ENCODE measurements at regions not wholly inside any gene's neighbourhood (a gene's known extent, or its start where the extent isn't known, plus 50 kb on each side); places are given as distances from the start of the nearest gene placed in this dataset.

DNA sequence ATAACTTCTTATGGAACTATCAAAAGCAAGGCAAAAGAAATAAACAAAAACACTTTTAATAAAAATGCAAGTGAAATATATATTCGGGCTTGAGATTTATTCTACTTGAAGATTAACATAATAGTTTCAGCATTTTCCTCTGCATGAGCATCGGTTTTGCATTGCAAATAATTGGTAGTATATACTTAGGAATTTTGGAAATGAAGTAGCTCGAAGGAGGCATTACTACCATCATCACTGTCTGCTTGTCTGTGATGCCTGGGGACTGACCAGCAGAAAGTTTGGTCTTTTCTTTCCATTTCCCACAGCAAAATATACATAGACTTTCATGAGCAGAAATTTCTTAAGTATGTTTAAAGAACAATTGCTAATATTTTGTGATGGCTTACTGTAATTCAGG is 570.7 kb downstream of the HTR1B start:
- H3K9me3 Mint-ChIP-seq = peaks cover 19% of the 10 kb centered on the region
- H3K27ac Mint-ChIP-seq = no peak overlapping the region
- TF ChIP-seq, protein P1, sequence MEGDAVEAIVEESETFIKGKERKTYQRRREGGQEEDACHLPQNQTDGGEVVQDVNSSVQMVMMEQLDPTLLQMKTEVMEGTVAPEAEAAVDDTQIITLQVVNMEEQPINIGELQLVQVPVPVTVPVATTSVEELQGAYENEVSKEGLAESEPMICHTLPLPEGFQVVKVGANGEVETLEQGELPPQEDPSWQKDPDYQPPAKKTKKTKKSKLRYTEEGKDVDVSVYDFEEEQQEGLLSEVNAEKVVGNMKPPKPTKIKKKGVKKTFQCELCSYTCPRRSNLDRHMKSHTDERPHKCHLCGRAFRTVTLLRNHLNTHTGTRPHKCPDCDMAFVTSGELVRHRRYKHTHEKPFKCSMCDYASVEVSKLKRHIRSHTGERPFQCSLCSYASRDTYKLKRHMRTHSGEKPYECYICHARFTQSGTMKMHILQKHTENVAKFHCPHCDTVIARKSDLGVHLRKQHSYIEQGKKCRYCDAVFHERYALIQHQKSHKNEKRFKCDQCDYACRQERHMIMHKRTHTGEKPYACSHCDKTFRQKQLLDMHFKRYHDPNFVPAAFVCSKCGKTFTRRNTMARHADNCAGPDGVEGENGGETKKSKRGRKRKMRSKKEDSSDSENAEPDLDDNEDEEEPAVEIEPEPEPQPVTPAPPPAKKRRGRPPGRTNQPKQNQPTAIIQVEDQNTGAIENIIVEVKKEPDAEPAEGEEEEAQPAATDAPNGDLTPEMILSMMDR (IDR thresholded peaks at IDR 0.05) = no peak

DNA sequence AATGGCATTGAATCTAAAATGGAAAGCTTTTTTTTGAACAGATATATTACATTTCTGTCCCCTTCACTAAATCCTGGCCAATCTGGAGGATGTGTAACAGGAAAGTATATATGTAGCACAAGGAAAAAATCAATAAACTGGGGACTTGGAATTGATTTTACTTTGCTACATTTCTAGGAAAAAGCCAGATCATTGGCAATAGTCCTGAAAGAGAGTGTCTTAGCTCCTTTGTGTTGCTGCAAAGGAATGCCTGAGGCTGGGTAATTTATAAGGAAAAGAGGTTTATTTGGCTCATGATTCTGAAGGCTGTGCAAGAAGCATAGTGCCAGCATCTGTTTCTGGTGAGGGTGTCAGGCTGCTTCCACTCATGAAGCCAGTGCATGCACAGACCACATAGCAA is 574.9 kb downstream of the HTR1B start:
- no peak for ATAC-seq (ENCODE audit: poor library complexity)

More for the DNA sequence above, 570.7 kb downstream of the HTR1B start:
- Mint-ChIP-seq H3K4me3 (no peak overlapping the region), H3K27me3 (no peaks in the 10 kb centered on the region), H3K4me1 (ENCODE audit: low read depth) (no peaks in the 10 kb centered on the region), H3K36me3 (ENCODE audit: low read depth) (no peaks in the 10 kb centered on the region)
- no peaks in the 10 kb centered on the region for H3K27me3 ChIP-seq (ENCODE audit: control insufficient read depth in 1 of 2, insufficient read depth in 2 of 2, low read length in 2 of 2)
- H3K4me1 ChIP-seq (ENCODE audit: insufficient read depth, low read length) = no peaks in the 10 kb centered on the region
- ChIA-PET CTCF (no interaction called here), POLR2A (no interaction called here)
- H3K9me3 ChIP-seq (ENCODE audit: control insufficient read depth in 1 of 2, insufficient read depth in 1 of 2, low read length in 2 of 2) = peaks cover 0 to 5% of the 10 kb centered on the region in 2 experiments
- no peak for ATAC-seq (ENCODE audit: poor library complexity)
- no peak overlapping the region for H3K4me3 ChIP-seq (ENCODE audit: low read length)
- no peaks in the 10 kb centered on the region for H3K36me3 ChIP-seq (ENCODE audit: insufficient read depth, low read length)
- DNase-seq = no peak
- H3K27ac ChIP-seq (ENCODE audit: low read depth in 1 of 2, low read length in 2 of 2) = no peak overlapping the region
- intact Hi-C loops (cut with DNase I, micrococcal nuclease) = no loop called here

DNA sequence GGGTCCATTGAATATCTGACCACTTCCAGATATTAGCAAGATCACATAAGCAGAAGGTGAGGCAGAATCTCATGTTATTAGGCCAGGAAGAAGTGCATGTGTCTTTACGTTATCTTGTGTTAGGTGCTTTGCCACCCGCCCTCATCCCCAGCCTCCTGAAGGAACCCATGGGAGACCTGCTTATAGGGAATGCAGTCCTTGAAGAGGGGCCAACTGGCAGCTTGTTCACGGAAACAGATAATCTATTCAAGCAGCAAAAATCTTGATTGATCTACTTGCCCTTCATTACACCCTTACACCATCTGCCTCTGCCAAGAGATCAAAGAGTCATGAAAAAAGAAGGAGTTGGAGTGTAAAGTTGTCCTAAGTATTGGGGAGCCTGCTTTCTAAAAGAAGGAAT is 576.4 kb downstream of the HTR1B start:
- H3K4me3 Mint-ChIP-seq = no peak overlapping the region
- no peaks in the 10 kb centered on the region for H3K27me3 ChIP-seq (ENCODE audit: control insufficient read depth in 1 of 2, insufficient read depth in 2 of 2, low read length in 2 of 2)
- CTCF ChIA-PET = no interaction called here

More for the DNA sequence above, 574.9 kb downstream of the HTR1B start:
- intact Hi-C loops (cut with DNase I, micrococcal nuclease) = no loop called here
- H3K4me1 ChIP-seq (ENCODE audit: insufficient read depth, low read length) = no peaks in the 10 kb centered on the region
- H3K27me3 Mint-ChIP-seq = no peaks in the 10 kb centered on the region
- peaks cover 0 to 5% of the 10 kb centered on the region in 2 experiments for H3K9me3 ChIP-seq (ENCODE audit: control insufficient read depth in 1 of 2, insufficient read depth in 1 of 2, low read length in 2 of 2)
- no peaks in the 10 kb centered on the region for H3K4me1 Mint-ChIP-seq (ENCODE audit: low read depth)
- H3K9me3 Mint-ChIP-seq = peaks cover 10% of the 10 kb centered on the region
- H3K27ac ChIP-seq (ENCODE audit: low read depth in 1 of 2, low read length in 2 of 2) = no peak overlapping the region
- no peaks in the 10 kb centered on the region for H3K36me3 ChIP-seq (ENCODE audit: insufficient read depth, low read length)
- DNase-seq = no peak
- TF ChIP-seq, protein P1 (IDR thresholded peaks at IDR 0.05) = no peak
- no peak overlapping the region for H3K27ac Mint-ChIP-seq
- H3K36me3 Mint-ChIP-seq (ENCODE audit: low read depth) = no peaks in the 10 kb centered on the region
- H3K27me3 ChIP-seq (ENCODE audit: control insufficient read depth in 1 of 2, insufficient read depth in 2 of 2, low read length in 2 of 2) = no peaks in the 10 kb centered on the region
- POLR2A ChIA-PET = no interaction called here
- CTCF ChIA-PET = no interaction called here
- H3K4me3 Mint-ChIP-seq = no peak overlapping the region
- H3K4me3 ChIP-seq (ENCODE audit: low read length) = no peak overlapping the region

More for the DNA sequence above, 576.4 kb downstream of the HTR1B start:
- Histone ChIP-seq H3K4me1 (ENCODE audit: insufficient read depth, low read length) (no peaks in the 10 kb centered on the region), H3K36me3 (ENCODE audit: insufficient read depth, low read length) (no peaks in the 10 kb centered on the region), H3K9me3 (ENCODE audit: control insufficient read depth in 1 of 2, insufficient read depth in 1 of 2, low read length in 2 of 2) (peaks cover 0 to 5% of the 10 kb centered on the region in 2 experiments), H3K27ac (ENCODE audit: low read depth in 1 of 2, low read length in 2 of 2) (no peak overlapping the region), H3K4me3 (ENCODE audit: low read length) (no peak overlapping the region)
- peaks cover 7% of the 10 kb centered on the region for H3K9me3 Mint-ChIP-seq
- intact Hi-C loops (cut with DNase I, micrococcal nuclease) = no loop called here
- no peak overlapping the region for H3K27ac Mint-ChIP-seq
- ATAC-seq (ENCODE audit: poor library complexity) (no peak), DNase-seq (no peak)
- POLR2A ChIA-PET = no interaction called here
- no peaks in the 10 kb centered on the region for H3K27me3 Mint-ChIP-seq
- TF ChIP-seq, protein P1 (IDR thresholded peaks at IDR 0.05) = no peak
- no peaks in the 10 kb centered on the region for H3K4me1 Mint-ChIP-seq (ENCODE audit: low read depth)
- no peaks in the 10 kb centered on the region for H3K36me3 Mint-ChIP-seq (ENCODE audit: low read depth)

Data from CD4-positive, alpha-beta T cell (primary cell).